Epithelial cell of esophagus (primary cell): ENCODE measurements at regions not wholly inside any gene's neighbourhood (a gene's known extent, or its start where the extent isn't known, plus 50 kb on each side); places are given as distances from the start of the nearest gene placed in this dataset.

Experiments
- DNase-seq: peaks from one replicate; pipeline ENCODE4 v3.0.0; 2010; ENCODE audit warnings: low read depth
- H3K4me3 ChIP-seq: 2 replicates; pipeline ENCODE4 v1.5.1; 2011; ENCODE audit warnings: mild to moderate bottlenecking, low read length, control low read depth
- TF ChIP-seq, protein P1 (sequence below): IDR thresholded peaks from 2 replicates; pipeline ENCODE4 v1.5.1; 2011; ENCODE audit warnings: low read depth, mild to moderate bottlenecking, low read length, control low read depth, inconsistent platforms; ENCODE audit not compliant: insufficient read depth; ENCODE audit errors: missing control alignments

DNA sequence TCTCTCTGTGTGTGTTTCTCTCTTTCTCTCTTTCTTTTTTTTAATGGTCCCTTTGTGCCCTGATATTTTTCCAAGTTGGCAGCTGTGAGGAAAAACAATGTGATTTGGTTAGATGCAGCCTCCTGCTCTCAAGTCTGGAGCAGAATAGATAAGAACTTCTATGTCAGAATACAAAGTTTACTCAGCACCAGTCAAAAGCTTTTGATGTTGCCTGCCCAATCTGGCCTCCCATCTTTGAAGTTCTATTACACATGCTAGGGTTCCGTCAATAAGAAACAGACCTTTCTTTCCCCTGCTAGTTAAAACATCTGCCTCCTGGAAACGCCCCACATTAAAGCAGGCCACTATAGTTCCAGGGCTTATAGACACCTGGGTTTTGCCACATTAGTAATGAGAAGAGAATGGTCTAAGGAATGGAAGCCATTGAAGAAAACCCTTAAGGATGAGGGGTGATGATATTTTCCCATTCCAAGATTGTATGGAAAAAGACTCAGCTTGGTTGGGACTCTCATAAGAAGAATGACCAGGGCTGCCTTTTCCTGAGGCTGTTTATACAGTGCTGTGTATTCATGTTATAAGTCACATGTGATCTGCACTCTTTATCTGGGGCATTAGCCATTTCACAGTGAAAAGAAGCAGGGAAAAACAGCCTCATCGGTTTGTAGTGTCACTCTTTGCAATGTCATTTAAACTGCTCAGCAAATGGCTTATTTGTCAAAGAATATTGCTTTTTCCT lies 414.7 kb upstream of the PROX1 start:
- H3K4me3 ChIP-seq: no peak overlapping the region
- TF ChIP-seq, protein P1, sequence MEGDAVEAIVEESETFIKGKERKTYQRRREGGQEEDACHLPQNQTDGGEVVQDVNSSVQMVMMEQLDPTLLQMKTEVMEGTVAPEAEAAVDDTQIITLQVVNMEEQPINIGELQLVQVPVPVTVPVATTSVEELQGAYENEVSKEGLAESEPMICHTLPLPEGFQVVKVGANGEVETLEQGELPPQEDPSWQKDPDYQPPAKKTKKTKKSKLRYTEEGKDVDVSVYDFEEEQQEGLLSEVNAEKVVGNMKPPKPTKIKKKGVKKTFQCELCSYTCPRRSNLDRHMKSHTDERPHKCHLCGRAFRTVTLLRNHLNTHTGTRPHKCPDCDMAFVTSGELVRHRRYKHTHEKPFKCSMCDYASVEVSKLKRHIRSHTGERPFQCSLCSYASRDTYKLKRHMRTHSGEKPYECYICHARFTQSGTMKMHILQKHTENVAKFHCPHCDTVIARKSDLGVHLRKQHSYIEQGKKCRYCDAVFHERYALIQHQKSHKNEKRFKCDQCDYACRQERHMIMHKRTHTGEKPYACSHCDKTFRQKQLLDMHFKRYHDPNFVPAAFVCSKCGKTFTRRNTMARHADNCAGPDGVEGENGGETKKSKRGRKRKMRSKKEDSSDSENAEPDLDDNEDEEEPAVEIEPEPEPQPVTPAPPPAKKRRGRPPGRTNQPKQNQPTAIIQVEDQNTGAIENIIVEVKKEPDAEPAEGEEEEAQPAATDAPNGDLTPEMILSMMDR: no peak
- no peak for DNase-seq

DNA sequence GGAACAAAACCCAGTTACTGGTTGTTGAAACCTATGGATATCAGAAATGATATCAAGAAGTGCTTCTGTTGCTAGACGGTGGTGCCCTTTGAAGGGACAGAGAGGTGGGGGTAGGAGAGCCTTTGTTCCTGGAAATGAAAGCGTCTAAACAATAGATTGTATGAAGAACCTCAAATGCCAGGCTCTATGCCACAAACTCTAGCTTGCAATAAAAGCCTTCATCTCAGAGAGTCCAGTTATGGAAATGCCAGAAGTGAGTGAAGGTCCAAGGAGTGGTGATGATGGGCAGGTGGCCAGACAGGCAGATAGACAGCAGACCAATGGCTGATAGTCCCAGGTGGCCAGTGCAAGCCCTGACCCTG lies 414.1 kb upstream of the PROX1 start:
- H3K4me3 ChIP-seq: no peak overlapping the region
- DNase-seq: no peak
- TF ChIP-seq, protein P1: no peak

DNA sequence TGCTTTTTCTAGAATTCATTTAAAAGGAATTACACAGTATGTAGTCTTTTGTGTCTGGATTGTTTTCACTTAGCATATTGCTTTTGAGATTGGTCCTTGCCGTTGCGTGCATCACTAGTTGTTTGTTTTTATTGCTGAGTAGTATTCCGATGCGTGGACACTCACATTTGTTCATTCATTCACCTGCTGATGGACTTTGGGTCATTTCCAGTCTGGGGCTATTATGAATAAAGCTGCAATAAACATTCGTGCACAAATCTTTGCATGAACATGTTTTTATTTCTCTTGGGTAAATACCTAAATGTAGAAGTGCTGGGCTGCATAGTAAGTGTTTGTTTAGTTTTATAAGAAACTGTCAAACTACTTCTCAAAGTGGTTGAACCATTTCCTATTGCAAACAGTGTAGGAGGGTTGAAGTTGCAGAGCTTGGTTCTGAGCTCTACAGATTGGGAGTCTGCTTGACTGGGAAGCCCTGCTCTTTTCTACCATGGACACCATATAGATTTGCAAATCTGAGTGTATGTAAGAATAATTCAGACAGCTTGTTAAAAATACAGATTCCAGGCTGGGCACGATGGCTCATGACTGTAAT lies 404.7 kb upstream of the PROX1 start:
- no peak overlapping the region for H3K4me3 ChIP-seq
- no peak for DNase-seq
- TF ChIP-seq, protein P1: no peak

DNA sequence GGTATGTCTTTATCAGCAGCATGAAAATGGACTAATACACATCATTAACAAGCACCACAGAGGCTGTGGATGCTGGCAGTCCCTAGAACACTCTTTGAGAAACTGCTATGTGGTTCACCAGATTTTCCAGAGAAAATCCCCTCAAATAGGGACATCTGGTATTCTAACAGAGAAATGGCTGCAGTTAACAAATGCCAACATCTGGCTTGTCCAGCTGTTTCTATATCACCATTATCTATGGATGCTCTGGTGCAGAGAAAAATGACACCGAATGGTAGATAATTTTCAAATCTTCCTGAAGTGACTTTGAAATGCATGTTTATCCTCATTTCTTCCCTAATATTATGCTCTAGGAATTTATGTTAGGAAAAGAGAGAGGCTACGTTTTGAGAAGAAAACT lies 403.5 kb upstream of the PROX1 start:
- no peak for DNase-seq
- TF ChIP-seq, protein P1: no peak
- H3K4me3 ChIP-seq: no peak overlapping the region

DNA sequence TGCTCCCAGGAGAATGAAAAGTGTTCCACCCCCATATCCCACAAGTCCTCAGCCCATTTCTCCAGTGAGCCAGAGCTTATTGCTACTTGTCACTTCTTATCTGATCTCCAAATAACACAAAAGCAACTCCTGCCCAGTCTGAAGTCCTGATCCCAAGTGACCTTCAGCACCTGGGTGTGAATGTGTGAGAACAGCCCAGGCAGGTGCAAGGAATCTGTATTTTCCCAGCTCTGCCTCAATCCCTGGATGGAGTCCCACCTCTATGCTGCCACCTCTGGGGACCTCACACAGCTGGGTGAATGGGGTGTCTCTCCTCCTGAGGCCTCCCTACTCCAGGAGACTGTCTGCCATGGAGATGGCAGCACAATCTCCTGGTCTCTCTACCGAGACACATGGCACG lies 402.4 kb upstream of the PROX1 start:
- no peak for DNase-seq
- TF ChIP-seq, protein P1: no peak
- H3K4me3 ChIP-seq: no peak overlapping the region

DNA sequence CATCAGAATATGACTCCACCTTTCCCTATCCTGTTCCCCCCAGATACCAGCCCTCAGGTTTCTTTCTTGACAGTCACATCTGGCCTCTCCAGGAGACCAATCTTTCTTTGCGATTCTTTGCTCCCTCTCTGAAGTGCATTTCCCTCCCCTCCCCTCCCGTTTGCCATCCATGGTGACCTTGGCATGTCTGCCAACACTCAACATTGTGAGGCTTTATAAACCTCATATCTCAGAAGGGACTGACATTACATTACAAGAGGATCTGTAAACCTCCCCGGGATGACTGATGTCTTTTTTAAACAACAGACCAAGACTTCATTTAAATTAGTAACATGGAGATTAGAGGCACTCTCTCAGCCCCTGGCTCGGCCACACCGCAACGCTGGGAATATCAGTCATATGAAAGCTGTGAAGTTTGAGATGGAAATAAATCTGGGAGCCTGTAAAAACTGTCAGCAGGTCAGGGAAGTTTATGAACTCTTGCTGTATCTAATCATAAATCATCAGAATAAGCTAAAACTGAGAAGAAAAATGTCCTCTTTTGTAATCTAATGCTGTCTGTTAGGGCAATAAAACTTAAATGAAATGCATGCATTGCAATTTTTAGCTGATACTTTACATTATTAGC lies 401.7 kb upstream of the PROX1 start:
- TF ChIP-seq, protein P1: no peak
- H3K4me3 ChIP-seq: no peak overlapping the region
- no peak for DNase-seq
